OCI-LY3 (cell line): ENCODE measurements at regions not wholly inside any gene's neighbourhood (a gene's known extent, or its start where the extent isn't known, plus 50 kb on each side); places are given as distances from the start of the nearest gene placed in this dataset.

Source experiments
- H2AFZ ChIP-seq: fragments of 200-600, 300-600 bp; shearing (Covaris generic); 2 replicates; pipeline ENCODE4 v1.6.0; 2014; ENCODE audit warnings: antibody characterized with exemption, low read depth, low read length
- H3K27ac ChIP-seq: fragments of 200-600, 300-600 bp; sonication (generic); 2 replicates; pipeline ENCODE4 v1.5.1; 2014; ENCODE audit warnings: mild to moderate bottlenecking, low read length, moderate library complexity, mixed read lengths
- H3K27me3 ChIP-seq: fragments of 200-600, 300-600 bp; sonication (generic); 2 replicates; pipeline ENCODE4 v1.6.1; 2014; ENCODE audit warnings: low read depth, low read length, mixed read lengths
- H3K36me3 ChIP-seq: fragments of 200-600, 300-600 bp; sonication (generic); replicated peaks from 2 replicates; pipeline ENCODE3; 2014; ENCODE audit warnings: low read depth, low read length, mixed read lengths
- H3K4me1 ChIP-seq: fragments of 300-600, 200-600 bp; sonication (generic); 2 replicates; pipeline ENCODE4 v1.6.1; 2014; ENCODE audit warnings: low read length, mixed read lengths
- H3K4me2 ChIP-seq: fragments of 200-600, 300-600 bp; sonication (generic); 2 replicates; pipeline ENCODE4 v1.6.1; 2014; ENCODE audit warnings: low read length, mixed read lengths
- H3K4me3 ChIP-seq: fragments of 300-600, 200-600 bp; sonication (generic); 2 replicates; pipeline ENCODE4 v1.5.1; 2014; ENCODE audit warnings: antibody characterized with exemption, mild to moderate bottlenecking, low read length, moderate library complexity
- H3K79me2 ChIP-seq: fragments of 300-600, 200-600 bp; shearing (Covaris generic); 2 replicates; pipeline ENCODE4 v1.6.1; 2014; ENCODE audit warnings: mild to moderate bottlenecking, low read length, mixed read lengths
- H3K9ac ChIP-seq: fragments of 300-600, 200-600 bp; shearing (Covaris generic); 2 replicates; pipeline ENCODE4 v1.6.0; 2014; ENCODE audit warnings: mild to moderate bottlenecking, low read length, moderate library complexity
- H3K9me3 ChIP-seq: fragments of 200-600, 300-600 bp; shearing (Covaris generic); 2 replicates; pipeline ENCODE4 v1.6.1; 2014; ENCODE audit warnings: low read length, mixed read lengths; ENCODE audit not compliant: insufficient read depth
- H4K20me1 ChIP-seq: fragments of 200-600, 300-600 bp; sonication (generic); 2 replicates; pipeline ENCODE4 v1.6.1; 2016; ENCODE audit warnings: low read length, mixed read lengths; ENCODE audit not compliant: insufficient read depth
- EZH2phosphoT487 ChIP-seq: fragments of 200-600 bp; shearing (Covaris generic); IDR thresholded peaks from 2 replicates; pipeline ENCODE4 v1.6.1; 2018; ENCODE audit warnings: antibody characterized with exemption, mixed run types, low read depth
- TF ChIP-seq, protein P1 (sequence below): fragments of 200-600, 300-600 bp; sonication (generic); IDR thresholded peaks from 2 replicates; pipeline ENCODE4 v1.5.1; 2014; ENCODE audit warnings: antibody characterized with exemption, low read length, low read depth

DNA sequence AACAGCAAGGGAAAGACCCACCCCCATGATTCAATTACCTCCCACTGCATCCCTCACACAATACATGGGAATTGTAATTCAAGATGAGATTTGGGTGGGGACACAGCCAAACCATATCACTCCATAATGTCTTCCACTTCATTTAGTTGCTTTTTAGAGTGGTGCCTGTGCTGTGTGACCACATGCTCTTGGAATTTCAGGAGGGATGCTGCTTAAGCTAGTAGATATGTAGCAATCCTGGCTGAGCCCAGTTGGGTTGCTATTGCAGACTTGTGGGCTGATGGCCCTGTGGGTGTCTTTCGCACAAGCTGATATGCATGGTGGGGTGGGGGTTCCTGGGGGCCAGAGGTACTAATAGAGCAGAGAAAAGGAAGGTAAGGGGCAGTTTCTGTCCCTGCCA is 160.4 kb upstream of the SYT6 start:
- Histone ChIP-seq H3K79me2 (no peaks in the 10 kb centered on the region), H4K20me1 (no peaks in the 10 kb centered on the region), H2AFZ (no peak overlapping the region), H3K27me3 (no peaks in the 10 kb centered on the region), H3K4me2 (no peak overlapping the region), H3K4me3 (no peak overlapping the region), H3K9me3 (no peaks in the 10 kb centered on the region), H3K4me1 (no peaks in the 10 kb centered on the region), H3K9ac (no peak overlapping the region), H3K36me3 (no peaks in the 10 kb centered on the region), H3K27ac (no peak overlapping the region)
- TF ChIP-seq, protein P1, sequence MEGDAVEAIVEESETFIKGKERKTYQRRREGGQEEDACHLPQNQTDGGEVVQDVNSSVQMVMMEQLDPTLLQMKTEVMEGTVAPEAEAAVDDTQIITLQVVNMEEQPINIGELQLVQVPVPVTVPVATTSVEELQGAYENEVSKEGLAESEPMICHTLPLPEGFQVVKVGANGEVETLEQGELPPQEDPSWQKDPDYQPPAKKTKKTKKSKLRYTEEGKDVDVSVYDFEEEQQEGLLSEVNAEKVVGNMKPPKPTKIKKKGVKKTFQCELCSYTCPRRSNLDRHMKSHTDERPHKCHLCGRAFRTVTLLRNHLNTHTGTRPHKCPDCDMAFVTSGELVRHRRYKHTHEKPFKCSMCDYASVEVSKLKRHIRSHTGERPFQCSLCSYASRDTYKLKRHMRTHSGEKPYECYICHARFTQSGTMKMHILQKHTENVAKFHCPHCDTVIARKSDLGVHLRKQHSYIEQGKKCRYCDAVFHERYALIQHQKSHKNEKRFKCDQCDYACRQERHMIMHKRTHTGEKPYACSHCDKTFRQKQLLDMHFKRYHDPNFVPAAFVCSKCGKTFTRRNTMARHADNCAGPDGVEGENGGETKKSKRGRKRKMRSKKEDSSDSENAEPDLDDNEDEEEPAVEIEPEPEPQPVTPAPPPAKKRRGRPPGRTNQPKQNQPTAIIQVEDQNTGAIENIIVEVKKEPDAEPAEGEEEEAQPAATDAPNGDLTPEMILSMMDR, result no peak
- TF ChIP-seq EZH2phosphoT487, result no peak

GRCh38 chr1:114310695-114311271 is 157.1 kb upstream of the SYT6 start:
- Histone ChIP-seq H3K4me3 (no peak overlapping the region), H3K79me2 (no peaks in the 10 kb centered on the region), H3K36me3 (no peaks in the 10 kb centered on the region), H4K20me1 (no peaks in the 10 kb centered on the region), H3K4me1 (no peaks in the 10 kb centered on the region), H2AFZ (no peak overlapping the region), H3K27me3 (no peaks in the 10 kb centered on the region), H3K4me2 (no peak overlapping the region), H3K27ac (no peak overlapping the region), H3K9ac (no peak overlapping the region), H3K9me3 (no peaks in the 10 kb centered on the region)
- no peak for TF ChIP-seq EZH2phosphoT487
- TF ChIP-seq, protein P1, result no peak

- Histone ChIP-seq H3K9me3 (no peaks in the 10 kb centered on the region), H3K9ac (no peak overlapping the region), H3K27me3 (peaks cover 8% of the 10 kb centered on the region; the same call in 1 of the 2 replicates), H3K4me1 (no peaks in the 10 kb centered on the region), H3K4me3 (no peak overlapping the region), H2AFZ (no peak overlapping the region), H4K20me1 (no peaks in the 10 kb centered on the region), H3K27ac (no peak overlapping the region), H3K36me3 (no peaks in the 10 kb centered on the region), H3K4me2 (no peak overlapping the region), H3K79me2 (no peaks in the 10 kb centered on the region)
- TF ChIP-seq, protein P1, result no peak
- TF ChIP-seq EZH2phosphoT487, result no peak
These were observed 149.2 kb upstream of the SYT6 start for GRCh38 chr1:114302821-114303220.

DNA sequence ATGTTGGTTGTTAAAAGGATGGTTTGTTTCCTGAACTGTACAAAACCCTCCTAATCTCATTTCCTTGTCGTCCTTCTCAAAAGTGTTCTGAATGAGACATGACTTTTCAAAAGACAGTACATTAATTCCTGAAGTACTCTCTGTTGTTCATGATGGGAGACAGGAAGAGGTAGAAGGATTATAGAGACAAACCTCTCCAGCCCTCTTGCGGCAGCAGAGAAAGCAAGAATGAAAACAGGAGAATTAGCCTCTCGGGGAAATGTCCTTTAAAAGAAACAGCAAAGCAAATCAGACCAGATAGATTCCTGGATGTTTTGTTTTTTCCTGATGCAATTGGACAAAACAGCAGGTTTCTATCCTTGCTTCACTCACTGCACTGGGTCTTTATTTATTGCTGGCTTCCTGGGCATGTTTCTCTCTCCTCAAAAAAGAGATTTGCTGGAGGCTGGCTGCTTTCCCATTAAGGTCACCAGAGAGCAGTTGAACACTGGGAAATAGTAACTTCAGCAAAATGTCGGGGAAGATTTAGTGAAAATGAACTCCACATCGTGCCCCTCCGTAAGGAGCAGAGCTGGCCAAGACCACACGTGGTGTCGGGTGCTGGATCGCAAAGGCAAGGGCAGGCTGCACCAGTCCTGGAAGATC is 145.8 kb upstream of the SYT6 start:
- Histone ChIP-seq H3K4me1 (no peaks in the 10 kb centered on the region), H3K4me2 (no peak overlapping the region), H3K79me2 (no peaks in the 10 kb centered on the region), H3K27me3 (peaks cover 8% of the 10 kb centered on the region; the same call in 1 of the 2 replicates), H3K36me3 (no peaks in the 10 kb centered on the region), H3K27ac (no peak overlapping the region), H3K9me3 (no peaks in the 10 kb centered on the region), H3K9ac (no peak overlapping the region), H2AFZ (no peak overlapping the region), H3K4me3 (no peak overlapping the region), H4K20me1 (no peaks in the 10 kb centered on the region)
- TF ChIP-seq EZH2phosphoT487, result no peak
- TF ChIP-seq, protein P1, result no peak
